Activated CD4-positive, alpha-beta T cell treated with anti-CD3 and anti-CD28 coated beads, Interleukin-2, amount 10 ng/mL, durations not matched to agents 7 days and 5 days (primary cell): ENCODE measurements at regions not wholly inside any gene's neighbourhood (a gene's known extent, or its start where the extent isn't known, plus 50 kb on each side); places are given as distances from the start of the nearest gene placed in this dataset.

Experiments used
- CTCF ChIA-PET: fragments of 350-600 bp; sonication (Branson Sonifier 250); formaldehyde crosslinking; loops from one replicate; lab custom pipeline; 2021; ENCODE audit warnings: antibody characterized with exemption; lab: Charles Lee
- POLR2A ChIA-PET: fragments of 350-600 bp; sonication (Branson Sonifier 250); formaldehyde crosslinking; loops from one replicate; lab custom pipeline; 2021; ENCODE audit warnings: antibody characterized with exemption; lab: Charles Lee
- DNase-seq: peaks from one replicate; pipeline ENCODE4 v3.0.0-alpha.2; 2020
- H3K27ac Mint-ChIP-seq: one replicate; pipeline ENCODE4 v1.8.0; 2021; ENCODE audit warnings: mild to moderate bottlenecking, moderate library complexity, mixed read lengths
- H3K27me3 Mint-ChIP-seq: one replicate; pipeline ENCODE4 v1.8.0; 2021; ENCODE audit warnings: mixed read lengths
- H3K36me3 Mint-ChIP-seq: one replicate; pipeline ENCODE4 v1.8.0; 2021; ENCODE audit warnings: low read depth, mixed read lengths
- H3K4me1 Mint-ChIP-seq: one replicate; pipeline ENCODE4 v1.8.0; 2021; ENCODE audit warnings: mixed read lengths
- H3K4me3 Mint-ChIP-seq: one replicate; pipeline ENCODE4 v1.8.0; 2021; ENCODE audit warnings: mild to moderate bottlenecking, moderate library complexity, mixed read lengths
- H3K9me3 Mint-ChIP-seq: one replicate; pipeline ENCODE4 v1.8.0; 2021; ENCODE audit warnings: mixed read lengths

GRCh38 chr10:83915801-83916200, 223.5 kb upstream of the GHITM start:
- H3K4me3 Mint-ChIP-seq: no peak overlapping the region
- POLR2A ChIA-PET: no interaction called here
- no peaks in the 10 kb centered on the region for H3K36me3 Mint-ChIP-seq
- no peak for DNase-seq
- CTCF ChIA-PET: no interaction called here
- H3K9me3 Mint-ChIP-seq: no peaks in the 10 kb centered on the region
- no peaks in the 10 kb centered on the region for H3K4me1 Mint-ChIP-seq
- no peaks in the 10 kb centered on the region for H3K27me3 Mint-ChIP-seq
- no peak overlapping the region for H3K27ac Mint-ChIP-seq

DNA sequence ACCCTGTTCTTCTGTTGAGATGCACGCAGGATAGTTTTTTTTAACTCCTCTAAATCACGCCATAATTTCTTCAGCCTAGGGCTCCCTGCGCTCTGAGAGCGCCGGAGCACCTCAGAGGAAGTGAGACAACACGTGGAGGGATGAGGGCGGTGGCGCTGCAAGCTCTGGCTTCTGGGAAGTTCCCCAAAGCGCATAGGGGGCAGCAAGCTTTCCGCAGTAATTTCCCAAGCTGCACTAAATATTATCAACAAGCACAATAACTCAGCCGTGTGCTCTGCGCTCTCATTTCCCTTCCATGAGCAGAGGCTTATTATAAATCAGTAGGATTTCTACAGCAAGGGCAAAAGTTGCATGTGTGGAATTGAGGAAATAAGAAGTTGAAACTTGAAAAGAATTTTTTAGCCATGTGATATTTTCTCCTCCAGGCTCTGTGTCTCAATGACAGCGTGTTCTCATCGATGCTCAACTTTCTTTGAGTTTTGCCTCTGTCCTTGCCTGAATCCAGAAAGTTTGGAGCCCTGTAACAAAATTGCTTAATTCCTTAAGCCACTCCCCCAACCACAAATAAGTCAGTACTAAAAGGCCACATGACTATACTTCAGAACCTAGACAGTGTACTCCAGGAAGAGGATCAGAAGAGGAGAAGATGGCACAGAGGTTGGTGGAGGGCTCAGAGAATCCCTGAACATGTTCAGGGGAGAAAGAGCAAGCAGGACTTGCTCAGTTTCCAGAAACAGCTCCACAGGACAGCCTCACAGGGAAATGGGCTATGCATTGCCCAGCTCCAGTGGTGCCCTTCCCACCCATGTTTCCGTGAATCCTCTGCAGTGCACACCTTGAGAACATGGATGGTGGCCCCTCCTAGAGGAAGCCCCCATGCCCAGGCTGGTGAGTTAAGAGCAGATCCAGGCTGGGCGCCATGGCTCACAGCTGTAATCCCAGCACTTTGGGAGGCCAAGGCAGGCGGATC, 221.5 kb upstream of the GHITM start:
- no peaks in the 10 kb centered on the region for H3K4me1 Mint-ChIP-seq
- no peaks in the 10 kb centered on the region for H3K36me3 Mint-ChIP-seq
- DNase-seq: no peak
- H3K9me3 Mint-ChIP-seq: no peaks in the 10 kb centered on the region
- H3K27me3 Mint-ChIP-seq: peaks cover 6% of the 10 kb centered on the region
- ChIA-PET POLR2A (no interaction called here), CTCF (no interaction called here)
- H3K4me3 Mint-ChIP-seq: no peak overlapping the region
- no peak overlapping the region for H3K27ac Mint-ChIP-seq

DNA sequence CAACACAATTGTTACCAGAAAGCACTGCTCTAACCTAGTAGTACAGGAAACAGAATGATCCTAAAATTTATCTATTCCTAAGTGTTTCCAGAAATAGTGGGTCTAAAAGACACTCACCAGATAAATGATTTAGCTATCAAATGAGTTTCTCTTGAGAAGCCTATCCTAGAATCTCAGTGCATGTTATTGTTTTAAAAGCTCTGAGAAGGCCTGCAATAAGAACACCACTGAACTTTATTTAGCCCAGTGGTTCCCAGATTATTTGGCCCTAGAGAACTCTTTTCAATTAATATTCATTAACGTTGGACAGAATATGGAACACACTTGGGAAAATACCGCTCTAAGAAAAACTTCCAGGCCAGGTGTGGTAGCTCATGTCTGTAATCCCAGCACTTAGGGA, 220.1 kb upstream of the GHITM start:
- peaks cover 9% of the 10 kb centered on the region for H3K27me3 Mint-ChIP-seq
- H3K9me3 Mint-ChIP-seq: no peaks in the 10 kb centered on the region
- H3K4me1 Mint-ChIP-seq: no peaks in the 10 kb centered on the region
- POLR2A ChIA-PET: no interaction called here
- H3K27ac Mint-ChIP-seq: no peak overlapping the region
- CTCF ChIA-PET: no interaction called here
- no peaks in the 10 kb centered on the region for H3K36me3 Mint-ChIP-seq
- no peak overlapping the region for H3K4me3 Mint-ChIP-seq
- no peak for DNase-seq

GRCh38 chr10:83921984-83922860, 217.1 kb upstream of the GHITM start:
- CTCF ChIA-PET: no interaction called here

DNA sequence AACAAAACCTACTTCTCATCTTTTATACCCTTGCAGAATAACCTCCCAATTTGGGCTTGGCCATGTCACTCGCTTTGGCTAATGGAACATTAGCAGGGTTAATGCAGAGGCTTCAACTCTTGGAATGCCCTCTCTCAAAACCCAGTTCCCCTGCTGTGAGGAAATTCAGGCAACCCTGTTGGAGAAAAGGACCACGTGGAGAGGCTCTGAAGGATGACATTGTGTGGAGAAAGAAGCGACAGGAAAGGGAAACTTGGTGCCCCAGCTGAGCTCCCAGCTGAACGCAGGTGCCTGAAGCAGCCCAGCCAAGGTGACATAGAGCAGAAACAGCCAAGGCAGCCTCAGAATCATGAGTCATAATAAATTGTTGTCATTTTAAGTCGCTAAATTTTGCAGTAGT, 214.2 kb upstream of the GHITM start:
- no peak overlapping the region for H3K27ac Mint-ChIP-seq
- no peak overlapping the region for H3K4me3 Mint-ChIP-seq
- no peaks in the 10 kb centered on the region for H3K9me3 Mint-ChIP-seq
- peaks cover 11% of the 10 kb centered on the region for H3K27me3 Mint-ChIP-seq
- no peaks in the 10 kb centered on the region for H3K4me1 Mint-ChIP-seq
- POLR2A ChIA-PET: no interaction called here
- no peak for DNase-seq
- CTCF ChIA-PET: no interaction called here
- no peaks in the 10 kb centered on the region for H3K36me3 Mint-ChIP-seq

More at GRCh38 chr10:83921984-83922860, 217.1 kb upstream of the GHITM start:
- POLR2A ChIA-PET: no interaction called here
- Mint-ChIP-seq H3K27me3 (peaks cover 11% of the 10 kb centered on the region), H3K36me3 (no peaks in the 10 kb centered on the region), H3K4me3 (no peak overlapping the region), H3K9me3 (no peaks in the 10 kb centered on the region), H3K27ac (no peak overlapping the region), H3K4me1 (no peaks in the 10 kb centered on the region)
- no peak for DNase-seq

GRCh38 chr10:83926606-83927005, 212.7 kb upstream of the GHITM start:
- H3K27ac Mint-ChIP-seq: no peak overlapping the region
- POLR2A ChIA-PET: no interaction called here
- CTCF ChIA-PET: no interaction called here
- no peak for DNase-seq
- H3K9me3 Mint-ChIP-seq: no peaks in the 10 kb centered on the region
- no peak overlapping the region for H3K4me3 Mint-ChIP-seq
- peaks cover 6% of the 10 kb centered on the region for H3K27me3 Mint-ChIP-seq
- no peaks in the 10 kb centered on the region for H3K4me1 Mint-ChIP-seq
- H3K36me3 Mint-ChIP-seq: no peaks in the 10 kb centered on the region

- H3K27ac Mint-ChIP-seq: no peak overlapping the region
- H3K36me3 Mint-ChIP-seq: no peaks in the 10 kb centered on the region
- no peaks in the 10 kb centered on the region for H3K9me3 Mint-ChIP-seq
- no peak overlapping the region for H3K4me3 Mint-ChIP-seq
- H3K27me3 Mint-ChIP-seq: peaks cover 6% of the 10 kb centered on the region
- DNase-seq: no peak
- CTCF ChIA-PET: no interaction called here
- no peaks in the 10 kb centered on the region for H3K4me1 Mint-ChIP-seq
- POLR2A ChIA-PET: no interaction called here
These were observed 212.1 kb upstream of the GHITM start for GRCh38 chr10:83927166-83927565.

GRCh38 chr10:83929399-83929798, 209.9 kb upstream of the GHITM start:
- no peaks in the 10 kb centered on the region for H3K9me3 Mint-ChIP-seq
- H3K27me3 Mint-ChIP-seq: peaks cover 2% of the 10 kb centered on the region
- CTCF ChIA-PET: no interaction called here
- no peak overlapping the region for H3K4me3 Mint-ChIP-seq
- DNase-seq: no peak
- POLR2A ChIA-PET: no interaction called here
- H3K4me1 Mint-ChIP-seq: no peaks in the 10 kb centered on the region
- H3K27ac Mint-ChIP-seq: no peak overlapping the region
- no peaks in the 10 kb centered on the region for H3K36me3 Mint-ChIP-seq

GRCh38 chr10:83931669-83932068, 207.6 kb upstream of the GHITM start:
- H3K9me3 Mint-ChIP-seq: no peaks in the 10 kb centered on the region
- no peaks in the 10 kb centered on the region for H3K27me3 Mint-ChIP-seq
- no peaks in the 10 kb centered on the region for H3K4me1 Mint-ChIP-seq
- no peaks in the 10 kb centered on the region for H3K36me3 Mint-ChIP-seq
- H3K4me3 Mint-ChIP-seq: no peak overlapping the region
- POLR2A ChIA-PET: no interaction called here
- CTCF ChIA-PET: no interaction called here
- no peak for DNase-seq
- no peak overlapping the region for H3K27ac Mint-ChIP-seq

- DNase-seq: no peak
- H3K4me1 Mint-ChIP-seq: no peaks in the 10 kb centered on the region
- H3K9me3 Mint-ChIP-seq: no peaks in the 10 kb centered on the region
- POLR2A ChIA-PET: no interaction called here
- CTCF ChIA-PET: no interaction called here
- H3K36me3 Mint-ChIP-seq: no peaks in the 10 kb centered on the region
- no peak overlapping the region for H3K27ac Mint-ChIP-seq
- no peak overlapping the region for H3K4me3 Mint-ChIP-seq
- no peaks in the 10 kb centered on the region for H3K27me3 Mint-ChIP-seq
These were observed 207.1 kb upstream of the GHITM start for GRCh38 chr10:83932245-83932644.

DNA sequence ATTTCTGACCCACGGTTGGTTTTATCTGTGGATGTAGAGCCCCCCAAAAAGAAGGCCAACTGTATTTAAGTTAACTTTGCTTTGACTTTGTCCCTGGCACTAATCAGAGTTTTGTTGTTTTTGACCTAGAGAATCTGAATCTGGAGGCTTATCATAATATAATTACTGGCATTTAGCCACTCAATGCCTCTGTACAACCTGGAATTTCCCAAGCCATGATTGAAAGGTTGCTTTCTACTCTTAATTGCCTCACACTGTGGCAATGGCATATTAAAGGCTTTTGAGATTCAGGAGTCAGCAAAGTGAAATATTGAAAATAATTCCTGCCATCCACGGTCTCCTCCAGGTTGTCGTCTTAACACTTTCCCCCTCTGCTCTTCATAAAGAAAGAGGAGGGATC, 205.2 kb upstream of the GHITM start:
- Mint-ChIP-seq H3K4me1 (no peaks in the 10 kb centered on the region), H3K27ac (no peak overlapping the region), H3K27me3 (peaks cover 4% of the 10 kb centered on the region), H3K36me3 (no peaks in the 10 kb centered on the region), H3K4me3 (no peak overlapping the region), H3K9me3 (no peaks in the 10 kb centered on the region)
- ChIA-PET POLR2A (no interaction called here), CTCF (no interaction called here)
- DNase-seq: no peak

GRCh38 chr10:83934641-83935338, 204.5 kb upstream of the GHITM start:
- H3K27ac Mint-ChIP-seq: no peak overlapping the region
- H3K27me3 Mint-ChIP-seq: peaks cover 4% of the 10 kb centered on the region
- no peak overlapping the region for H3K4me3 Mint-ChIP-seq
- H3K9me3 Mint-ChIP-seq: no peaks in the 10 kb centered on the region
- no peaks in the 10 kb centered on the region for H3K36me3 Mint-ChIP-seq
- DNase-seq: no peak
- CTCF ChIA-PET: no interaction called here
- H3K4me1 Mint-ChIP-seq: no peaks in the 10 kb centered on the region
- POLR2A ChIA-PET: no interaction called here

- DNase-seq: no peak
- no peak overlapping the region for H3K4me3 Mint-ChIP-seq
- peaks cover 4% of the 10 kb centered on the region for H3K27me3 Mint-ChIP-seq
These were observed 204.0 kb upstream of the GHITM start for GRCh38 chr10:83935339-83935736.

More at GRCh38 chr10:83935339-83935736, 204.0 kb upstream of the GHITM start:
- POLR2A ChIA-PET: no interaction called here
- Mint-ChIP-seq H3K27ac (no peak overlapping the region), H3K36me3 (no peaks in the 10 kb centered on the region), H3K4me1 (no peaks in the 10 kb centered on the region), H3K9me3 (no peaks in the 10 kb centered on the region)
- CTCF ChIA-PET: no interaction called here
